GM12875 (cell line): ENCODE measurements at regions not wholly inside any gene's neighbourhood (a gene's known extent, or its start where the extent isn't known, plus 50 kb on each side); places are given as distances from the start of the nearest gene placed in this dataset.

Experiments
- H3K4me3 ChIP-seq: one replicate; pipeline ENCODE4 v1.5.1; 2011; ENCODE audit warnings: low read depth, low read length, control low read depth
- TF ChIP-seq, protein P1 (sequence below): IDR thresholded peaks from 2 replicates; pipeline ENCODE4 v1.5.1; 2011; ENCODE audit warnings: low read depth, mild to moderate bottlenecking, control low read depth, inconsistent platforms, low read length, moderate library complexity, borderline replicate concordance; ENCODE audit not compliant: insufficient read depth

DNA sequence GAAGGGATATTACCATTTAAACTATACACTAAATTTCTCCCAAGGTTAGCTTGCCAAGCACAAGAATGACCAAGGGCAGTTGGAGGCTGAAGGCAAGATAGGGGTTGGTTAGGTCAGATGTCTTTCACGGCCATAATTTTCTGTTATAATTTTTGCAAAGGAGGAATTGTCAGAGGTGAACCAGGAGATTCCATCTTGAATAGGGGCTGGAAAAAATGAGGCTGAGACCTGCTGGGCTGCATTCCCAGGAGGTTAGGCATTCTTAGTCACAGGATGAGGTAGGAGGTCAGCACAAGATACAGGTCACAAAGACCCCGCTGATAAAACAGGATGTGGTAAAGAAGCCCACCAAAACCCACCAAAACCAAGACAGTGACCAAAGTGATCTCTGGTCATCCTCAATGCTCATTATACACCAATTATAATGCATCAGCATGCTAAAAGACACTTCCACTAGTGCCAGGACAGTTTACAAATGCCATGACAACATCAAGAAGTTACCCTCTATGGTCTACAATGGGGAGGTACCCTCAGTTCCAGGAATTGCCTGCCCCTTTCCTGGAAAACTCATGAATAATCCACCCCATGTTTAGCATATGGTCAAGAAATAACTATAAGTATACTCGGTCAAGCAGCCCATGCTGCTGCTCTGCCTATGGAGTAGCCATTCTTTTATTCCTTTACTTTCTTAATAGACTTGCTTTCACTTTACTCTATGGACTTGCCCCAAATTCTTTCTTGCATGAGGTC lies 371.8 kb upstream of the SULF2 start:
- no peak overlapping the region for H3K4me3 ChIP-seq
- TF ChIP-seq, protein P1, sequence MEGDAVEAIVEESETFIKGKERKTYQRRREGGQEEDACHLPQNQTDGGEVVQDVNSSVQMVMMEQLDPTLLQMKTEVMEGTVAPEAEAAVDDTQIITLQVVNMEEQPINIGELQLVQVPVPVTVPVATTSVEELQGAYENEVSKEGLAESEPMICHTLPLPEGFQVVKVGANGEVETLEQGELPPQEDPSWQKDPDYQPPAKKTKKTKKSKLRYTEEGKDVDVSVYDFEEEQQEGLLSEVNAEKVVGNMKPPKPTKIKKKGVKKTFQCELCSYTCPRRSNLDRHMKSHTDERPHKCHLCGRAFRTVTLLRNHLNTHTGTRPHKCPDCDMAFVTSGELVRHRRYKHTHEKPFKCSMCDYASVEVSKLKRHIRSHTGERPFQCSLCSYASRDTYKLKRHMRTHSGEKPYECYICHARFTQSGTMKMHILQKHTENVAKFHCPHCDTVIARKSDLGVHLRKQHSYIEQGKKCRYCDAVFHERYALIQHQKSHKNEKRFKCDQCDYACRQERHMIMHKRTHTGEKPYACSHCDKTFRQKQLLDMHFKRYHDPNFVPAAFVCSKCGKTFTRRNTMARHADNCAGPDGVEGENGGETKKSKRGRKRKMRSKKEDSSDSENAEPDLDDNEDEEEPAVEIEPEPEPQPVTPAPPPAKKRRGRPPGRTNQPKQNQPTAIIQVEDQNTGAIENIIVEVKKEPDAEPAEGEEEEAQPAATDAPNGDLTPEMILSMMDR: no peak

DNA sequence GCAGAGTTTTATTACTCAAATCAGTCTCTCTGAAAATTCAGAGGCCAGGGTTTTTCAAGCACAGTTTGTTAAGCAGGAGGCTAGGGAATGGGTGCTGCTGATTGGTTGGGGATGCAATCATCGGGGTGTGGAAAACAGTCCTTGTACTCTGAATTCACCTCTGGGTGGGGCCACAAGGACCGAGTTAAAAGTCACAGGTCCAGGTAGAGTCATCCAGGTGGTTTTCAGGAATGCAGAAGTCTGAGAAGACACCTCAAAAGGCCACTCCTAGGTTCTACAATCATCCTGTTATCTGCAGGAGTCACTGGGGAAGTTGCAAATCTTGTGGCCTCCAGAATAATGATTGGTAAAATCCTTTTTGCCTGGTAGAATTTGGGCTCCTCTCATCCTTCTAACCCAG lies 371.2 kb upstream of the SULF2 start:
- TF ChIP-seq, protein P1: no peak
- no peak overlapping the region for H3K4me3 ChIP-seq

DNA sequence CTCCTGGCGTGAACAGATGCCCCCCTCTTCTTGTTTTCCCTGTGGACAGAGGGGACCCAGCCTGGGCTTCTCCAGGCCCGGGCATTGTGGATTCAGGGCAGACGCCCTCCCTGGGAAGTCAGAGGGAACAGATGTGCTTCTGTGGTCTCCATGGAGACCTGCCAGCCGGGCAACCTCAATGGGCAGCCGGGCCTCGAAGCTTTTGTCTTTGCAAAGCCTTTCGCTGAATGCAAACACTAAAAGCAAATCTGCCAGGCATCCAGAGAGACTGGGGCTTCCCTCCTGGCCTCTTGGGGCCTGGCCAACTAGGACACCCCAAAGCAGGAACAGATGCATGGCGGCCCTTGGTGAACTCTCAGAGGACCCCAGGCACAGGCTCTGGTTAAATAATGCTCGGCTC lies 370.0 kb upstream of the SULF2 start:
- TF ChIP-seq, protein P1: no peak
- no peak overlapping the region for H3K4me3 ChIP-seq

DNA sequence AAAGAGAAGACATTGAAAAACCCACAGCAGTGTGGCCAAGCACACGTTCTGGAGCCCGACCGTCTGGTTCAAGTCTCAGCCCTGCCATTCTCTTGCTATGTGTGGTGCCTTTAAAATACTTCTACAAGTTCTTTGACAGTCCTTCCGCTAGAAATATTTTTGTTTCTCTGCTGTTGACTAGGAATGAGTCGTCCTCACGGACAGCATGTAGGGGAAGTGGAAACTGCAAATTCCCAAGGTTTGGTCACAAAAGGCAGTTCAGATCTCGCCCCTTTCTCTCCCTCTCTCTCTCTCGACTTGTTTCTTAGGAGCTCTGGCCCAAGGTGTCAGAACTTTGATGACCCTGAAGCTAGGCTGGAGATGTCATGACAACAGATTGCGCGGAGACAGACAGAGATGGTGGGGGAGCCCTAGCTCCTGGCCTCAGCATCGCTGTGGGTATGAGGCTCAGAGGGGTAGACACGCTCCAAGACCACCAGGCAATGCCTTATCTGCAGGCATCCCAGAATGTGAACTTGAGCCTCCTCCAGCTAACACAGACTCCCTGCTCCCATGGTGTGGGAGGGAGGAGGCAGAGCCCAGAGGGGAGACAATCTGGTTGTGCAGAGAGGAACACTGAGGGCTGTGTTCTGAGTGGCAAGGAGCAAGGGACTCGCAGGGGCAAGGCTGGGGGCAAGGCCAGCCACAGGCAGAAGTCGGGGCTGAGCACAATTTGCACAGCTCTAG lies 368.9 kb upstream of the SULF2 start:
- H3K4me3 ChIP-seq: no peak overlapping the region
- TF ChIP-seq, protein P1: no peak

DNA sequence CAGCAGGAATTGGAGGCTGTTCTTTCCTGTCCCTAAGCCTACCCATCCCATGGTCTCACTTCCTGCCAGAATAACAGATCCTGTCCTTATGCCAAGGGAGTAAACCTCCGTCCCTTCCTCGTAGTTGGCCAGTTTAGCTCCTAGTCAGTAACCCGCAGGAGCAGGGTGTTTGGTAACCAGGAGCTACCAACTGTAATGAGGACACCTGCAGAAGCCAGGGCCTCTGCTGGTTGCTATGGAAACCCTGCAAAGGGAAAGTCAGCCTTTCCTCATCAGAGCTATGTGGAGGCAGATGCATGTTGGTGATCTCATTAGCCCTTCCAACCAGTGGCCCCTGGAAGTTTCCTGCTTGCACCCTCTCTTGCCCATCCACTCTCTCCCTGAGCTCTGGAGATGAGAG lies 368.2 kb upstream of the SULF2 start:
- H3K4me3 ChIP-seq: no peak overlapping the region
- TF ChIP-seq, protein P1: no peak

- no peak overlapping the region for H3K4me3 ChIP-seq
- TF ChIP-seq, protein P1: no peak
Observed at GRCh38 chr20:48153103-48153502, 367.8 kb upstream of the SULF2 start.

- H3K4me3 ChIP-seq: no peak overlapping the region
- TF ChIP-seq, protein P1: no peak
Observed at GRCh38 chr20:48150568-48150967, 365.3 kb upstream of the SULF2 start.
